ENCODE measurements at regions not wholly inside any gene's neighbourhood (a gene's known extent, or its start where the extent isn't known, plus 50 kb on each side); places are given as distances from the start of the nearest gene placed in this dataset.

DNA sequence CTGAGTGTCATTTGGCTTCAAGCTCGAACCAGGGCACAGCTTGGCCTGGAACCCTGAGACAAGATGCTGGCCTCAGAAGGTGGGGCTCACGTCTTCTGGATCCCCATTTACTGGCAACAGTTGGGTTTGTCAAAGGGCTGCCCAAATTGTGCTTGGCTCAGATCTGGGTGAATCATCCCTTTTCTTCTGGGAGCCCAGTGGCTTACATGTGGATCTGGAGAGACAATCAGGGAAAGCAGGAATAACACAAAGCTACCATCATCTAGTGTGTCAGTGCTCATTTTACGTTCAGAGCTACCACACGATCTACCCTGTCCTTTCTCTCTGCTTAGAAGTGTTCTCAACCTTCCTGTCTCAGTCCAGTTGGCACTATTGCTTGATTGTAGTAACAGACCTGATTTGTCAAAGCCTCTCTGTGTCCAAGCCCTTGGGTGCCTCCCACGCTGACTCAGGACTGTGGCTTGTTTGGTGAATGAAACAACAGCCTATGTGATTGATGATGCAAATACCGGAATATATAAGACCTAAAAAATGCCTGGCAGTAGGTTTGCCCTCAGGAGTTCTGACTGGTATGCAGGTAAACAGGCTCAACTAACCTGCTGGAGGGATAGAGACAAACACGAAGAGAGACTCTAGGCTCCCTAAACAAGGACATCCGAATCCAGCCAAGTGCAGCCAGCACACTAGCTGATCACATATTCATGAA lies 974.3 kb downstream of the VRK1 start:
- H3K27ac ChIP-seq (ENCODE audit: extremely low read length, insufficient read depth, low read length): no peak overlapping the region
- H3K4me2 ChIP-seq (ENCODE audit: low read depth, low read length): no peak overlapping the region
- H4K20me1 ChIP-seq (ENCODE audit: insufficient read depth, low read length): no peaks in the 10 kb centered on the region
- TF ChIP-seq GTF3A (CRISPR knock-in tag; conservative IDR thresholded peaks at IDR 0.05): no peak
- POLR2A ChIA-PET: no interaction called here
- FAIRE-seq: no peak
- no TSS peak for BruUV-seq (replicated peaks)
- WGBS (ENCODE audit: low lambda C conversion rate): 1% methylated on average over 8 of the region's 8 CpGs
- ATAC-seq: no peak
- H3K9me3 ChIP-seq (ENCODE audit: low read length): peaks cover 88% of the 10 kb centered on the region
- H3K27me3 ChIP-seq (ENCODE audit: control insufficient read depth in 1 of 2, insufficient read depth in 2 of 2, low read length in 2 of 2): no peaks in the 10 kb centered on the region
- H3K79me2 ChIP-seq (ENCODE audit: insufficient read depth, low read length): no peaks in the 10 kb centered on the region
- H3K4me1 ChIP-seq (ENCODE audit: insufficient read depth, low read length): no peaks in the 10 kb centered on the region
- CTCF ChIA-PET (ENCODE audit: low intra/inter-chr PET ratio, low total read pairs): no interaction called here
- intact Hi-C loops (cut with micrococcal nuclease; ENCODE audit: unreplicated experiment): no loop called here
- in situ Hi-C loops (cut with HindIII; ENCODE audit: extremely low pct_ligation_motif_present, low pct_unique_long_range_greater_than_20kb): no loop called here
- H3K4me3 ChIP-seq (replicated peaks in 1 of 3; ENCODE audit: insufficient read depth in 1 of 3, low read depth in 2 of 3, low read length in 3 of 3): no peak overlapping the region
- H3K36me3 ChIP-seq (replicated peaks in 1 of 2; ENCODE audit: control insufficient read depth in 1 of 2, insufficient read depth in 2 of 2, low read length in 2 of 2): no peaks in the 10 kb centered on the region
- no peak overlapping the region for H3K9ac ChIP-seq (ENCODE audit: insufficient read depth, low read depth, low read length)
- no peak for DNase-seq (ENCODE audit: low spot score)
- H2AFZ ChIP-seq (ENCODE audit: low read length): no peak overlapping the region

- H2AFZ ChIP-seq (ENCODE audit: low read length): no peak overlapping the region
- no TSS peak for BruUV-seq (replicated peaks)
- POLR2A ChIA-PET: no interaction called here
- no peak overlapping the region for H3K27ac ChIP-seq (ENCODE audit: extremely low read length, insufficient read depth, low read length)
- in situ Hi-C loops (cut with HindIII; ENCODE audit: extremely low pct_ligation_motif_present, low pct_unique_long_range_greater_than_20kb): no loop called here
- H3K4me2 ChIP-seq (ENCODE audit: low read depth, low read length): no peak overlapping the region
- H3K9ac ChIP-seq (ENCODE audit: insufficient read depth, low read depth, low read length): no peak overlapping the region
- CTCF ChIA-PET (ENCODE audit: low intra/inter-chr PET ratio, low total read pairs): no interaction called here
- H4K20me1 ChIP-seq (ENCODE audit: insufficient read depth, low read length): no peaks in the 10 kb centered on the region
- H3K4me1 ChIP-seq (ENCODE audit: insufficient read depth, low read length): no peaks in the 10 kb centered on the region
- 4% methylated on average over 6 of the region's 6 CpGs for WGBS (ENCODE audit: low lambda C conversion rate)
- FAIRE-seq (no peak), ATAC-seq (no peak), DNase-seq (ENCODE audit: low spot score) (no peak)
- H3K9me3 ChIP-seq (ENCODE audit: low read length): peaks cover 99% of the 10 kb centered on the region
- no peaks in the 10 kb centered on the region for H3K27me3 ChIP-seq (ENCODE audit: control insufficient read depth in 1 of 2, insufficient read depth in 2 of 2, low read length in 2 of 2)
- intact Hi-C loops (cut with micrococcal nuclease; ENCODE audit: unreplicated experiment): no loop called here
- H3K36me3 ChIP-seq (replicated peaks in 1 of 2; ENCODE audit: control insufficient read depth in 1 of 2, insufficient read depth in 2 of 2, low read length in 2 of 2): no peaks in the 10 kb centered on the region
- no peak overlapping the region for H3K4me3 ChIP-seq (replicated peaks in 1 of 3; ENCODE audit: insufficient read depth in 1 of 3, low read depth in 2 of 3, low read length in 3 of 3)
- no peaks in the 10 kb centered on the region for H3K79me2 ChIP-seq (ENCODE audit: insufficient read depth, low read length)
- TF ChIP-seq RFX1 (IDR thresholded peaks at IDR 0.05): no peak
- TF ChIP-seq ETV6 (CRISPR knock-in tag; conservative IDR thresholded peaks at IDR 0.05): no peak
- no peak for TF ChIP-seq ZNF232 (CRISPR knock-in tag; IDR thresholded peaks at IDR 0.05; ENCODE audit: borderline replicate concordance)
- TF ChIP-seq NFATC3 (CRISPR knock-in tag; IDR thresholded peaks at IDR 0.05): no peak
- TF ChIP-seq, protein P1, sequence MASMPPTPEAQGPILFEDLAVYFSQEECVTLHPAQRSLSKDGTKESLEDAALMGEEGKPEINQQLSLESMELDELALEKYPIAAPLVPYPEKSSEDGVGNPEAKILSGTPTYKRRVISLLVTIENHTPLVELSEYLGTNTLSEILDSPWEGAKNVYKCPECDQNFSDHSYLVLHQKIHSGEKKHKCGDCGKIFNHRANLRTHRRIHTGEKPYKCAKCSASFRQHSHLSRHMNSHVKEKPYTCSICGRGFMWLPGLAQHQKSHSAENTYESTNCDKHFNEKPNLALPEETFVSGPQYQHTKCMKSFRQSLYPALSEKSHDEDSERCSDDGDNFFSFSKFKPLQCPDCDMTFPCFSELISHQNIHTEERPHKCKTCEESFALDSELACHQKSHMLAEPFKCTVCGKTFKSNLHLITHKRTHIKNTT (CRISPR knock-in tag; IDR thresholded peaks at IDR 0.05): no peak
- no peak for TF ChIP-seq ZNF230 (CRISPR knock-in tag; IDR thresholded peaks at IDR 0.05)
- no peak for TF ChIP-seq MLX (CRISPR knock-in tag; IDR thresholded peaks at IDR 0.05)
- TF ChIP-seq, protein P2, sequence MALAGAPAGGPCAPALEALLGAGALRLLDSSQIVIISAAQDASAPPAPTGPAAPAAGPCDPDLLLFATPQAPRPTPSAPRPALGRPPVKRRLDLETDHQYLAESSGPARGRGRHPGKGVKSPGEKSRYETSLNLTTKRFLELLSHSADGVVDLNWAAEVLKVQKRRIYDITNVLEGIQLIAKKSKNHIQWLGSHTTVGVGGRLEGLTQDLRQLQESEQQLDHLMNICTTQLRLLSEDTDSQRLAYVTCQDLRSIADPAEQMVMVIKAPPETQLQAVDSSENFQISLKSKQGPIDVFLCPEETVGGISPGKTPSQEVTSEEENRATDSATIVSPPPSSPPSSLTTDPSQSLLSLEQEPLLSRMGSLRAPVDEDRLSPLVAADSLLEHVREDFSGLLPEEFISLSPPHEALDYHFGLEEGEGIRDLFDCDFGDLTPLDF (CRISPR knock-in tag; IDR thresholded peaks at IDR 0.05): no peak
- TF ChIP-seq, protein P3, sequence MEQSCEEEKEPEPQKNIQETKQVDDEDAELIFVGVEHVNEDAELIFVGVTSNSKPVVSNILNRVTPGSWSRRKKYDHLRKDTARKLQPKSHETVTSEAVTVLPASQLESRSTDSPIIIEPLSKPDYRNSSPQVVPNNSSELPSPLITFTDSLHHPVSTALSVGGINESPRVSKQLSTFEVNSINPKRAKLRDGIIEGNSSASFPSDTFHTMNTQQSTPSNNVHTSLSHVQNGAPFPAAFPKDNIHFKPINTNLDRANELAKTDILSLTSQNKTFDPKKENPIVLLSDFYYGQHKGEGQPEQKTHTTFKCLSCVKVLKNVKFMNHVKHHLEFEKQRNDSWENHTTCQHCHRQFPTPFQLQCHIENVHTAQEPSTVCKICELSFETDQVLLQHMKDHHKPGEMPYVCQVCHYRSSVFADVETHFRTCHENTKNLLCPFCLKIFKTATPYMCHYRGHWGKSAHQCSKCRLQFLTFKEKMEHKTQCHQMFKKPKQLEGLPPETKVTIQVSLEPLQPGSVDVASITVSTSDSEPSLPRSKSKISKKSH (CRISPR knock-in tag; IDR thresholded peaks at IDR 0.05; ENCODE audit: borderline replicate concordance): no peak
- no peak for TF ChIP-seq ZNF567 (CRISPR knock-in tag; IDR thresholded peaks at IDR 0.05; ENCODE audit: borderline replicate concordance)
- no peak for TF ChIP-seq PTBP1 (IDR thresholded peaks at IDR 0.05; ENCODE audit: low read depth, low read length, poor library complexity, severe bottlenecking)
These were observed 976.4 kb downstream of the VRK1 start for GRCh38 chr14:97773598-97773997.

All from HepG2 (cell line).